22Rv1 (cell line): ENCODE measurements at regions not wholly inside any gene's neighbourhood (a gene's known extent, or its start where the extent isn't known, plus 50 kb on each side); places are given as distances from the start of the nearest gene placed in this dataset.

ENCODE experiments used
- CTCF ChIP-seq: fragments of 450-650 bp; IDR thresholded peaks from 2 replicates; pipeline ENCODE4 v1.5.1; 2017; ENCODE audit warnings: mild to moderate bottlenecking
- ZFX ChIP-seq: fragments of 450-650 bp; IDR thresholded peaks from 2 replicates; pipeline ENCODE4 v1.6.1; 2017; ENCODE audit warnings: antibody characterized with exemption, borderline replicate concordance

- no peak for TF ChIP-seq CTCF
- TF ChIP-seq ZFX: no peak
Observed at GRCh38 chr13:30133554-30133912, 173.8 kb downstream of the KATNAL1 start.
